ENCODE measurements at regions not wholly inside any gene's neighbourhood (a gene's known extent, or its start where the extent isn't known, plus 50 kb on each side); places are given as distances from the start of the nearest gene placed in this dataset.

- 0 out of 2 replicates have a peak, but pooled peaks cover 4% of the 10 kb centered on the region for H3K9me3 ChIP-seq (ENCODE audit: control insufficient read depth, insufficient read depth, low read length)
- ATAC-seq (ENCODE audit: low read depth) (no peak), DNase-seq (no peak)
- TF ChIP-seq CTCF (conservative IDR thresholded peaks at IDR 0.05; ENCODE audit: low read depth, low read length) (no peak), RCOR1 (IDR thresholded peaks at IDR 0.05; ENCODE audit: insufficient replicate concordance, low read length) (no peak)
- no peaks in the 10 kb centered on the region for H3K36me3 ChIP-seq (ENCODE audit: control insufficient read depth, insufficient read depth, low read length)
- no peaks in the 10 kb centered on the region for H3K27me3 ChIP-seq (ENCODE audit: control insufficient read depth, insufficient read depth, low read length)
- no peak overlapping the region for H3K27ac ChIP-seq (ENCODE audit: insufficient read depth, low read length)
- no peaks in the 10 kb centered on the region for H3K9me1 ChIP-seq (ENCODE audit: insufficient read depth, low read length)
- H2AK5ac ChIP-seq (ENCODE audit: low read depth, low read length), result no peak overlapping the region
- H3K4me2 ChIP-seq (ENCODE audit: low read depth, low read length), result no peak overlapping the region
- H3K4ac ChIP-seq (ENCODE audit: low read depth, low read length), result no peak overlapping the region
- no peak overlapping the region for H3K56ac ChIP-seq (ENCODE audit: extremely low read depth, insufficient read depth, low read length)
- no peak overlapping the region for H2BK120ac ChIP-seq (ENCODE audit: low read depth, low read length)
- no peak overlapping the region for H3K23ac ChIP-seq (ENCODE audit: low read depth, low read length)
- no peak overlapping the region for H3K4me3 ChIP-seq (ENCODE audit: insufficient read depth, low read depth, low read length)
- no peaks in the 10 kb centered on the region for H4K20me1 ChIP-seq (ENCODE audit: insufficient read depth, low read length)
- WGBS, 2 experiments (ENCODE audit: extremely low coverage in 2 of 2, insufficient read length in 1 of 2), result no CpG with 5 or more reads among the region's 1 CpG
- H3K9ac ChIP-seq (ENCODE audit: low read depth, low read length), result no peak overlapping the region
- H4K8ac ChIP-seq (ENCODE audit: low read depth in 2 of 2, low read length in 2 of 2), result no peak overlapping the region
- no peak overlapping the region for H4K5ac ChIP-seq (ENCODE audit: low read depth, low read length)
- ChIA-PET POLR2A (ENCODE audit: unreplicated experiment) (no interaction called here), CTCF (no interaction called here)
- no peaks in the 10 kb centered on the region for H3K4me1 ChIP-seq (ENCODE audit: control insufficient read depth, insufficient read depth, low read length)
- in situ Hi-C loops (cut with MboI; ENCODE audit: low sequenced_read_pairs), result no loop called here
- H2BK20ac ChIP-seq (ENCODE audit: low read depth, low read length), result no peak overlapping the region
- H2AFZ ChIP-seq (replicated peaks; ENCODE audit: low read length, poor library complexity), result no peak overlapping the region
- intact Hi-C loops (cut with micrococcal nuclease), result no loop called here
- no peak overlapping the region for H3K18ac ChIP-seq (ENCODE audit: low read depth, low read length)
- no TSS peak for BruUV-seq (replicated peaks)
- H3K79me1 ChIP-seq (ENCODE audit: low read depth in 1 of 2, low read length in 2 of 2), result no peaks in the 10 kb centered on the region
- H3K14ac ChIP-seq (replicated peaks; ENCODE audit: low read depth, low read length), result no peak overlapping the region
- dilution Hi-C loops (cut with HindIII; ENCODE audit: low sequenced_read_pairs, unreplicated experiment), result no loop called here
- no peak overlapping the region for H2BK15ac ChIP-seq (ENCODE audit: low read depth, low read length)
- no peak overlapping the region for H2BK5ac ChIP-seq (ENCODE audit: low read depth, low read length, poor library complexity, severe bottlenecking)
- H2AK9ac ChIP-seq (replicated peaks; ENCODE audit: low read depth, low read length, poor library complexity), result no peak overlapping the region
- H4K91ac ChIP-seq (ENCODE audit: insufficient read depth, low read depth, low read length), result no peak overlapping the region
Measured at GRCh38 chr6:120556491-120556890, 777.8 kb downstream of the TBC1D32 start.

All from IMR-90 (cell line).